KMS-11 (cell line): ENCODE measurements at regions not wholly inside any gene's neighbourhood (a gene's known extent, or its start where the extent isn't known, plus 50 kb on each side); places are given as distances from the start of the nearest gene placed in this dataset.
A peak's percentile ranks its signal among the peaks of the same experiment; 100 is the strongest.

ENCODE experiments used
- H2AFZ ChIP-seq: fragments of 200-600 bp; sonication (generic); 2 replicates; pipeline ENCODE4 v1.6.1; 2016; ENCODE audit warnings: antibody characterized with exemption, mixed run types, low read depth
- H3K27ac ChIP-seq: fragments of 200-600 bp; sonication (generic); 2 replicates; pipeline ENCODE4 v1.6.1; 2016; ENCODE audit warnings: mild to moderate bottlenecking, mixed run types
- H3K27me3 ChIP-seq: fragments of 200-600 bp; sonication (generic); 2 replicates; pipeline ENCODE4 v1.6.1; 2017; ENCODE audit warnings: mild to moderate bottlenecking, low read depth, mixed run types, moderate library complexity; ENCODE audit not compliant: insufficient read depth
- H3K36me3 ChIP-seq: fragments of 200-600 bp; sonication (generic); 2 replicates; pipeline ENCODE4 v1.6.1; 2017; ENCODE audit warnings: mild to moderate bottlenecking, mixed run types; ENCODE audit not compliant: insufficient read depth
- H3K4me1 ChIP-seq: fragments of 200-600 bp; sonication (generic); 2 replicates; pipeline ENCODE4 v1.6.1; 2016; ENCODE audit warnings: mild to moderate bottlenecking, low read depth, mixed run types; ENCODE audit not compliant: poor library complexity, severe bottlenecking
- H3K4me2 ChIP-seq: fragments of 200-600 bp; sonication (generic); 2 replicates; pipeline ENCODE4 v1.7.0; 2016; ENCODE audit warnings: mild to moderate bottlenecking, mixed run types
- H3K4me3 ChIP-seq: fragments of 200-600 bp; sonication (generic); IDR thresholded peaks from 2 replicates; pipeline ENCODE4 v1.6.1; 2017; ENCODE audit warnings: low read depth, low read length, mixed read lengths; ENCODE audit not compliant: insufficient read depth
- H3K79me2 ChIP-seq: fragments of 200-600 bp; sonication (generic); 2 replicates; pipeline ENCODE4 v1.6.1; 2016; ENCODE audit warnings: low read depth, mixed run types; ENCODE audit not compliant: insufficient read depth
- H3K9ac ChIP-seq: fragments of 200-600 bp; sonication (generic); 2 replicates; pipeline ENCODE4 v1.6.1; 2016; ENCODE audit warnings: mild to moderate bottlenecking, mixed run types
- H4K20me1 ChIP-seq: fragments of 200-600 bp; sonication (generic); 2 replicates; pipeline ENCODE4 v1.6.1; 2016; ENCODE audit warnings: mild to moderate bottlenecking, mixed run types; ENCODE audit not compliant: insufficient read depth
- TF ChIP-seq, protein P1 (sequence below): fragments of 200-600 bp; sonication (generic); conservative IDR thresholded peaks from 2 replicates; pipeline ENCODE4 v1.6.1; 2017; ENCODE audit warnings: low read depth, mild to moderate bottlenecking, antibody characterized with exemption, low read length, moderate library complexity, mixed read lengths

DNA sequence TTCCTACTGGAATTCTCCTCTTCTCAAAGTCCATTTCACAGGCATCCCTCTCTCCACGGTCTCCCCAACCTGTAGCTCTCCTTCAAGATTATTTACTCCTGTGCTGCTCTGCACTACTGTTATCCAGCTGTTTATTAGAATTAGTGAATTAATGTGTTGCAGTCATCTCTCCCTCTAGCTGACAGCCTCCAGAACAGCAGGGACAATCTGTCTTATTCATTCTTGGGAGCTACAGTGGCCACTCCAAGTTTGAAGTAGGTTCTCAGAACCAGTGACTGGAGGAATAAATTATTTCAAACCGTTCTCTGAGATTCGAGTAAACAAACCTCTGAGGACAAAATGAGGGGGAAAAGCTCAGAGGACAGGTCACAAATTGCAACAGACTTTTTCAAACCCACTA lies 330.9 kb downstream of the RRAGC start:
- Histone ChIP-seq H3K9ac (no peak overlapping the region), H2AFZ (no peak overlapping the region), H3K4me1 (peaks cover 16% of the 10 kb centered on the region), H3K27ac (no peak overlapping the region), H3K4me3 (no peak overlapping the region), H3K27me3 (no peaks in the 10 kb centered on the region), H3K4me2 (no peak overlapping the region), H3K36me3 (no peaks in the 10 kb centered on the region), H4K20me1 (no peaks in the 10 kb centered on the region), H3K79me2 (no peaks in the 10 kb centered on the region)
- TF ChIP-seq, protein P1, sequence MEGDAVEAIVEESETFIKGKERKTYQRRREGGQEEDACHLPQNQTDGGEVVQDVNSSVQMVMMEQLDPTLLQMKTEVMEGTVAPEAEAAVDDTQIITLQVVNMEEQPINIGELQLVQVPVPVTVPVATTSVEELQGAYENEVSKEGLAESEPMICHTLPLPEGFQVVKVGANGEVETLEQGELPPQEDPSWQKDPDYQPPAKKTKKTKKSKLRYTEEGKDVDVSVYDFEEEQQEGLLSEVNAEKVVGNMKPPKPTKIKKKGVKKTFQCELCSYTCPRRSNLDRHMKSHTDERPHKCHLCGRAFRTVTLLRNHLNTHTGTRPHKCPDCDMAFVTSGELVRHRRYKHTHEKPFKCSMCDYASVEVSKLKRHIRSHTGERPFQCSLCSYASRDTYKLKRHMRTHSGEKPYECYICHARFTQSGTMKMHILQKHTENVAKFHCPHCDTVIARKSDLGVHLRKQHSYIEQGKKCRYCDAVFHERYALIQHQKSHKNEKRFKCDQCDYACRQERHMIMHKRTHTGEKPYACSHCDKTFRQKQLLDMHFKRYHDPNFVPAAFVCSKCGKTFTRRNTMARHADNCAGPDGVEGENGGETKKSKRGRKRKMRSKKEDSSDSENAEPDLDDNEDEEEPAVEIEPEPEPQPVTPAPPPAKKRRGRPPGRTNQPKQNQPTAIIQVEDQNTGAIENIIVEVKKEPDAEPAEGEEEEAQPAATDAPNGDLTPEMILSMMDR, result no peak

DNA sequence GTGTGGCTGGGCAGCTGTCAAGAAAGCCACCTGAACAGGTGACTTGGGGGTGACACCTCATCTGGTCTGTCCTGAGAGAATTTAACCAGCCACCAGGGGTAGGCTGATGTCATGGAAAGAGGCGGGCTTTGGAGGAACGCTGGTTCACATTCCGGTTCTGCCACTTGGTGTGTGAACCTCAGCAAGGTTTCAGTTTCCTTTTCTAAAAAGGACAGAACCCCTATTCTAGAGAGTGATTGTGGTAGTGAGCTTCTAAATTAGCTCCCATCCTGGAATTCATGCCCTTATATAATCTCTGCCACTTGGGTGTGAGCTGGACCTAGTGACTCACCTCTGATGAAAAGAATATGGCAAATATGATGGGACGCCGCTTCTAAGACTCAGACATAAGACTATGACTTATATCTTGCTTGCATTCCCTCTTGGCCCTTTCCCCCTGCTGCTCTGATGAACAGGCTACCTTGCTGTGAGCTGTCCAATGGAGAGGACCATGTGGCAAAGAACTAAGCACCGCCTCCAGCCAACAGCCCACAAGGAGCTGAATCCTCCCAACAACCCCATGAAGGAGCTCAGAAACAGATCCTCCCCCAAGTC lies 332.1 kb downstream of the RRAGC start:
- TF ChIP-seq, protein P1, result no peak
- H3K4me1 ChIP-seq, result peaks cover 16% of the 10 kb centered on the region
- H3K79me2 ChIP-seq, result no peaks in the 10 kb centered on the region
- H3K4me3 ChIP-seq, result peak overlapping the region; percentile 31
- H4K20me1 ChIP-seq, result no peaks in the 10 kb centered on the region
- H3K27me3 ChIP-seq, result no peaks in the 10 kb centered on the region
- H3K4me2 ChIP-seq, result peak overlapping the region; percentile 58; the same call in 1 of the 2 replicates
- H3K27ac ChIP-seq, result peak overlapping the region; percentile 8; the same call in 1 of the 2 replicates
- no peaks in the 10 kb centered on the region for H3K36me3 ChIP-seq
- peak overlapping the region; percentile 45 for H2AFZ ChIP-seq
- H3K9ac ChIP-seq, result no peak overlapping the region

DNA sequence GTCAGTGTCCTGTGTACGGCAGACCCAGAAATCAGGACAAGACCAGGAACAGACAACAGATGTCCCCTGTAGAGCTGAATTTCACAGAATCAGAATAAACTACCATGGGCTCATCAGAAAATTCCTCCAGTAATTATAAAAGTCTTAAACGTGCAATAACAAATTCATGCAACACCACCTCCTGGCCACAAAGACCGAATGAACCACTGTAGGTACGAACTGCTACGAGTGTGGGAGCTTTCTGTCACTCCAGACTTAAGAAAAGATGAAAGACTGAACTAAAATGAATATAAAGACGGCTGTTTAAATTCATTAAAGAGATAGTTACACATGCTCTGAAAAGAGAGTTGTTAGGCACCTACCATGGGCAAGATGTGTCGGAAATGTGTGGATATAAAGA lies 333.5 kb downstream of the RRAGC start:
- no peak overlapping the region for H3K9ac ChIP-seq
- no peak overlapping the region for H3K4me3 ChIP-seq
- H3K27me3 ChIP-seq, result no peaks in the 10 kb centered on the region
- TF ChIP-seq, protein P1, result no peak
- H4K20me1 ChIP-seq, result no peaks in the 10 kb centered on the region
- H3K4me2 ChIP-seq, result no peak overlapping the region
- H3K79me2 ChIP-seq, result no peaks in the 10 kb centered on the region
- no peaks in the 10 kb centered on the region for H3K36me3 ChIP-seq
- H2AFZ ChIP-seq, result no peak overlapping the region
- H3K4me1 ChIP-seq, result peaks cover 16% of the 10 kb centered on the region
- H3K27ac ChIP-seq, result no peak overlapping the region

- Histone ChIP-seq H3K9ac (no peak overlapping the region), H3K79me2 (no peaks in the 10 kb centered on the region), H3K36me3 (no peaks in the 10 kb centered on the region), H3K4me2 (no peak overlapping the region), H4K20me1 (no peaks in the 10 kb centered on the region), H3K27me3 (no peaks in the 10 kb centered on the region), H2AFZ (no peak overlapping the region), H3K4me1 (peaks cover 16% of the 10 kb centered on the region), H3K27ac (no peak overlapping the region), H3K4me3 (no peak overlapping the region)
- TF ChIP-seq, protein P1, result no peak
Observed at GRCh38 chr1:38525343-38526043, 334.1 kb downstream of the RRAGC start.
